ENCODE measurements at regions not wholly inside any gene's neighbourhood (a gene's known extent, or its start where the extent isn't known, plus 50 kb on each side); places are given as distances from the start of the nearest gene placed in this dataset.

GRCh38 chr9:105057551-105057950 lies 129.6 kb upstream of the ABCA1 start:
- intact Hi-C loops (cut with DNase I) = no loop called here
- DNase-seq = no peak

DNA sequence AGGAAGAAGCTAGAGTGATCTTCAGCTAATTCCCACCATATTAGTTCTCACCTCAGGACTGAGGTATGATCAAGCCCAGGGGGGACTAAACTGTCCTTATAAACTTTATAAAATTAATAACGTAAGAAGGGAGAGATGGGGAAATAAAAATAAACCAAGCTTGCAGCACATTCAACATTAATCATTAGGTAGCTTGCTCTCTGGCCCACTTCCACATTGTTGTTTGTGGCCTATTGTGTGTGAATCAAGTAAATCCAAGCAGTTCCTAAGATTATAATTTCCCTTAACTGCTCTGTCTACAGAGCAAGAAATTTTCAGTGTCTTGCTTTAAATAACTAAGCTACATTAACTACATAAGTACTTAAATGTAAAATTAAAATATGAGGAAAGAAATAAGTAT lies 131.3 kb upstream of the ABCA1 start:
- intact Hi-C loops (cut with DNase I) = no loop called here
- DNase-seq = no peak

- intact Hi-C loops (cut with DNase I) = loop anchor here (10.0 kb wide), 1 partner anchor 182 kb away; the partner anchor contains the start of gene SLC44A1
- DNase-seq = no peak
Measured at GRCh38 chr9:105062222-105062855, 134.4 kb upstream of the ABCA1 start.

DNA sequence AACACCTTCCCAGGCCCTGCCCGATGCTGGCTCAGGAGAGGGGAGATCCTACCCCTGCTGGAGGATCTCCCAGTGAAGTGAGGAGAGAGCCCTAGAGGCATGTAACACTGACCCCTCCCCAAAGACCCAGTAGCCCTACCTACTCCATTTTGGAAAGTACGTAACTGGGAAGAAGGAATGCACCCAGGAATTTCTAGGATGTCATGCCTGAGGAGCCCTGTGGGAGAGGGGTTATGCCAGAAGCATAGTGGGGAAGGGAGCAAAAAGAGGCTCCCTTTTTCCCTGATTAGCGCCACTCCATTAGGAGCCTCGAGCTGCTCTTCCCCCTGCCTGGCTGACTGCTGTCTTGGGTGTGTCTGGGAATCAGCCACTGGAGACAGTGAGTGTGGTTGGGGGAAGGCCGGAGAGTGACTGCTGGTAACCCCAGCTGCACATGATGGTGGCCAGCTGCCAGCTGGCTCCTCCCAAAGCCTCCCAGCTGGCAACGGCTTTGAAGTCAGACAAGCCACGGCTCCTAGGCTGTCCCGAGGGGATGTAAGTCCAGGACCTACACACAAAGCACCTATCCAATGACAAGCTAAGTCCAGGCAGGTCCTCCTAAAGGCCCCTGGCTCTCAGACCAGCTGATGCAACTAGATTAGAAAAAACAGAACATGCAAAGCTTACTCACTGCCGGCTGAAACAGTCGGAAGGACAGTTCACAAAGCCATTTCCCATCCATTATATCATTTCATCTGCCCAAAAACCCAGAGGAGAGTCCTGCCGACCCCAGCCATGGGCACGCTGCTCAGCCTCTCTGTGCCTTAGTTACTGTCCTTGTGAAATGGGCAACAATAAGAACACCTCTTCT lies 136.5 kb upstream of the ABCA1 start:
- intact Hi-C loops (cut with DNase I) = loop anchor here (10.0 kb wide), 1 partner anchor 180 kb away; the partner anchor contains the start of gene SLC44A1

DNA sequence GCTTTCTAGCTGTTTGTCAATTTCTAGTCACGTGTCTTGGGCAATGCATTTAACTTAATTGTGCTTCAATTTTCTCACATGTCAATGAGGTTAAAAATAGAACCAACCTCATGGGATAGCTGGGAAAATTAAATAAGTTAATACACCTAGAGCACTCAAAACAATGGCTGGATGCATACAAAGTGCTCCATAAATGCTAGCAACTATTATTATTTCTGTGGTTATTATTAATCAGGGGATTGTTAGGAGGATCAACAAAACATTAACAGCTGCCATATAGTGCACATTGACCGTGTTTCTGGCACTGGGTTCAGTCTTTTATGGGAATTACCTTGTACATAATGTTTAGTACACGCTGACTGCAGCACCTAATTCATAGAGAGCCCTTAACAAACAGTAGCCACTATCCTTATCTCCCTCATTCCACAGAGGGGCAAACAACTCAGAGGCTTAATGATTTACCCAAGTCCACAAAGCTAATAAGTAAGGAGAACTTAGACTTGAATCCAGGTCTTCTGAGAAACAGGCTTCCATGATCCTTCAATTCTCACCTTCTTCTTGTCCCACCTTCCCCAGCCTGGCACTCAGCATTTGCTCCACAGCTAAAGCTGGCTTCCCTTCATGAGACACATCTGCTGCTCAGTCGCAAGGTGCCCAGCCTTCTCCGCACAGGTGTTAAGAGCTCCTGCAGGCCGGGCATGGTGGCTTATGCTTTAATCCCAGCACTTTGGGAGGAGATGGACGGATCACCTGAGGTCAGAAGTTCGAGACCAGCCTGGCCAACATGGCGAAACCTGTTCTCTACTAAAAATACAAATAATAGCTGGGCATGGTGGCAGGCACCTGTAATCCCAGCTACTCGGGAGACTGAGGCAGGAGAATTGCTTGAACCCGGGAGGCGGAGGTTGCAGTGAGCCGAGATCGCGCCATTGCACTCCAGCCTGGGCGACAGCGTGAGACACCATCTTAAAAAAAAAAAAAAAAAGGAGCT lies 137.4 kb upstream of the ABCA1 start:
- intact Hi-C loops (cut with DNase I) = loop anchor here (10.0 kb wide), 1 partner anchor 179 kb away; the partner anchor contains the start of gene SLC44A1

More for the DNA sequence above, 136.5 kb upstream of the ABCA1 start:
- DNase-seq = peak; percentile 64 to 97 (median 76)

DNA sequence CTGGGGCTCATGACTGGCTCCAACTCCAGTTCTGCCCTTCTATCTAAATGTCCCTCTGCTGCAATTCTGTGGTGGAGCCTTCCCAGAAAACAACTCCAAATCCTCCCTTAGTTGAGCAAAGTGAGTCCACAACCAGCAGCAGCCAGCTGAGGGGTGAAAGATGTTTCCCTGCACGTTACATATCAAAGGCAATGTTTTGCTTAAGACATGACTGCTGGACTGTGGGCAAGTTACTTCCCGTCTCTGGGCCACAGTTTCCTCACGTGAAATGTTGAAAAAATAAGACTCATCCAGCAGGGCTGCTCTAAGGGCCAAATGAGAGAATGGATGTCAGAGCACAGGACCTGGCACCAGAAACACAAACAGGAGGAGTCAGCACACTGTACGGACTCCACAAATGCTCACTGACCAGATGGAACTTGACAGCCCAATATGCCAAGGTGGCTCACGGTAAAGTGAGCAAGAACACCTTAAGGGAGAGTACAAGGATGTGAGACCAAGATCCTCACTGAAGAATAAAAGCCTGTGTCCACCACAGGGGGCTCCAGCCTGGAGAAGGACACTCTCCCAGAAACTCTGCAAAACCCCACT lies 138.4 kb upstream of the ABCA1 start:
- no peak for DNase-seq
- intact Hi-C loops (cut with DNase I) = loop anchor here (10.0 kb wide), 1 partner anchor 178 kb away; the partner anchor contains the start of gene SLC44A1

More for the DNA sequence above, 137.4 kb upstream of the ABCA1 start:
- no peak for DNase-seq

GRCh38 chr9:105067895-105068580 lies 140.1 kb upstream of the ABCA1 start:
- intact Hi-C loops (cut with DNase I) = loop anchor here (10.0 kb wide), 1 partner anchor 177 kb away; the partner anchor contains the start of gene SLC44A1
- DNase-seq = no peak

- no peak for DNase-seq
- intact Hi-C loops (cut with DNase I) = loop anchor here (10.0 kb wide), 1 partner anchor 176 kb away; the partner anchor contains the start of gene SLC44A1
Measured at GRCh38 chr9:105069285-105069684, 141.3 kb upstream of the ABCA1 start.

GRCh38 chr9:105069696-105070095 lies 141.7 kb upstream of the ABCA1 start:
- intact Hi-C loops (cut with DNase I) = loop anchor here (10.0 kb wide), 1 partner anchor 175 kb away; the partner anchor contains the start of gene SLC44A1
- DNase-seq = no peak

DNA sequence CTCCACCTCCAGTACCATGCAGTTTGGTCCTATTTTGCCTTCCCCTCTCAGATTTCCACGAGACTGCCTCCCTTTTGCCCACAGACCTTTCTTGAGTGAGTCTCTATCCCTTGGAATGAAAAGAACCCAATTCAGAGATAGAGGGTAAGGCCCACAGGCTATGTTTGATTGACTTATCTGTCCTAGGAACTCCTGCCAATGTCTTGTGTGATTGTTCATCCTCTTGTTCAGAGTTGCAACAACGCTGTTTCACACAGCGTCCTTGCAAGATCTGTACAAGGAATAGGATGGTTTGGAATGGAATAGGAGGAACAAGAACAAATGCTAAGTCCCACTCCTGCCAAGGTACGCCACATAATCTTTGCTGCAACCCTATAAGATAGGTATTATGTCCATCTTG lies 142.2 kb upstream of the ABCA1 start:
- intact Hi-C loops (cut with DNase I) = no loop called here

GRCh38 chr9:105072476-105072875 lies 144.5 kb upstream of the ABCA1 start:
- intact Hi-C loops (cut with DNase I) = no loop called here
- no peak for DNase-seq

More for the DNA sequence above, 142.2 kb upstream of the ABCA1 start:
- no peak for DNase-seq

DNA sequence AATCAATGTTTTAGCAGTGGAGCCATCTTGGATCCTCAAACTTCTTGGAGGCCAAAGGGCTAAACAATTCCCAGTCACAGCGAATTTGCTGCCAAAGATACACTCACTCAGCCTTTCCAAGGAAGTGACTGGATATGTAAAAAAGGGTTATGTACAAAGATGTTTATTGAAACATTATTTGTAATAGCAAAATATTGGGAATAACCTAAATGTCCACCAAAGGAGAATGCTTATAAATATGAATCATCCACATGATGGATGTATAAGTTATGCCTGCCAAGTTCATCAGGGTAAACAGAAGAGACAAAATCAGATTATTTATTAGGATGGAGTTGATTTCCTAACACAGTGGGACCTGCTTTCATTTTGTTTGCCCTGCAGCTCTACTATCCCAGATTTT lies 145.2 kb upstream of the ABCA1 start:
- intact Hi-C loops (cut with DNase I) = no loop called here

DNA sequence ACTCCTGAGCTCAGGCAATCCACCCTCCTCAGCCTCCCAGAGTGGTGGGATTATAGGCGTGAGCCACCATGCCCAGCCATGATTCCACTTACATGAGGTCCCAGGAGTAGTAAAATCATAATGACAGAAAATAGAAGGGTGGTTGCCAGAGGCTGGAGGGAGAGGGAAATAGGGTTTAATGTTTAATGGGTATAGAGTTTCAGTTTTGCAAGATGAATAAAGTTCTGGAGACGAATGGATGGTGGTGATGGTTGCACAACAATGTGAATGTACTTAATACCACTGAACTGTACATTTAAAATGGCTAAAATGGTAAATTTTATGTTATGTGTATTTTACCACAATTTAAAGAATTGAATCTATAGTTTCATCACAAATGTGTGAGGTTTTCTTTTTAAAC lies 146.5 kb upstream of the ABCA1 start:
- intact Hi-C loops (cut with DNase I) = no loop called here
- no peak for DNase-seq

More for the DNA sequence above, 145.2 kb upstream of the ABCA1 start:
- DNase-seq = no peak

DNA sequence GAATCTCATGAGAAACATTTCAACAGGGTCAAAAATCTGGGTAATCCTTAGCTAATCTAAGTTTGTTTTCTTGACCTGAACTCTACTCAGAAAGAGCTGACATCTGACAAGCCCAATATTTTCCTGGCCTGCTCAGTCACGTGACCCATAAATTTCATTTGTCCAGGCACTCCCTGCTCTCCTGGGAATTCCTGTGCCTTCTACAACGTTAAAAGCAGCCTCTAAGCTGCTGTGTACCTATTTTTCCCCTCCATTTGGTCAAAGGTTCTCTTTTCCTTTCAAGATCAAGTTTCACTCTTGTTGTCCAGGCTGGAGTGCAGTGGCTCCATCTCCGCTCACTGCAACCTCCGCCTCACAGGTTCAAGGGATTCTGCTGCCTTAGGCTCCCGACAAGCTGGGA lies 148.8 kb upstream of the ABCA1 start:
- no peak for DNase-seq
- intact Hi-C loops (cut with DNase I) = no loop called here

DNA sequence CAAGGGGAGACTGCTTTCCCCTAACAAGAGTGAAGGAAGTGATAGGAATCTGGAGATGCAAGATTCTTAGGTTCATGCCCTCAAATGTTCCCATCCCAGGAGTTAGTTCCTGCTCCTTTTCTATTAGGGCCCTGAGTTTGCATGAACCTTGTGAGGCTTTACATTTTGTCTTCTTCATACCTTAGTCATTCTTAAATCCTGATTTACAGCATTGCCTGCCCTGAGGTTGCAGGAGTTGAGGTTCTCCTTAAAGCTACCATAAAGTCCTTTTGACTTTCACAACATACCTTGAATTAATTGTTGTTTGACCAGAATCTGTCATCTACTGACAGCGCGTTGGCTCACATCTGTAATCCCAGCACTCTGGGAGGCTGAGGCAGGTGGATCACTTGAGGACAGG lies 151.5 kb upstream of the ABCA1 start:
- intact Hi-C loops (cut with DNase I) = no loop called here
- no peak for DNase-seq

GRCh38 chr9:105082843-105083242 lies 154.9 kb upstream of the ABCA1 start:
- intact Hi-C loops (cut with DNase I) = no loop called here
- no peak for DNase-seq

DNA sequence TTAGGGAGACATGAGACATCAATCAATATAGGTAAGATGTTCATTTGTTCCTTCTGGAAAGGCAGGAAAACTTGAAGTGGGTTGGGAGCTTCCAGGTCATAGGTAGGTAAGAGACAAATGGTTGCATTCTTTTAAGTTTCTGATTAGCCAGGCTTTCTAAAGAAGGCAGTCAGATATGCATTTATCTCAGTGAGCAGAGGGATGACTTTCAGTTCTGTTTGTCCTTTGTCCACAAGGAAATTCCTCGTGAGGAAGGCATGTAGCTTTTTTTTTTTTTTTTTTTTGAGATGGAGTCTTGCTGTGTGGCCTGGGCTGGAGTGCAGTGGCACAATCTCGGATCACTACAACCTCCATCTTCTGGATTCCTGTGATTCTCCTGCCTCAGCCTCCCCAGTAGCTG lies 155.3 kb upstream of the ABCA1 start:
- no peak for DNase-seq
- intact Hi-C loops (cut with DNase I) = no loop called here

- intact Hi-C loops (cut with DNase I) = no loop called here
- no peak for DNase-seq
Measured at GRCh38 chr9:105087910-105088898, 156.2 kb upstream of the SLC44A1 start.
